Colon (tissue), 2 donors: ENCODE measurements at regions not wholly inside any gene's neighbourhood (a gene's known extent, or its start where the extent isn't known, plus 50 kb on each side); places are given as distances from the start of the nearest gene placed in this dataset.

ENCODE experiments used
- FAIRE-seq: peaks from 2 replicates; lab custom pipeline; 2012; peaks lifted over from hg19 to GRCh38; lab: Jason Lieb, UNC
- donor health status: control.
- donor health status: control.

GRCh38 chr2:5955921-5956320, 263.7 kb downstream of the SOX11 start:
- FAIRE-seq = no peak

GRCh38 chr2:5959836-5960820, 267.9 kb downstream of the SOX11 start:
- no peak for FAIRE-seq

- FAIRE-seq = no peak
These were observed 275.3 kb downstream of the SOX11 start for GRCh38 chr2:5967506-5967905.

GRCh38 chr2:5969303-5969702, 277.1 kb downstream of the SOX11 start:
- no peak for FAIRE-seq

GRCh38 chr2:5970347-5970746, 278.2 kb downstream of the SOX11 start:
- FAIRE-seq = no peak

GRCh38 chr2:5974477-5974876, 282.3 kb downstream of the SOX11 start:
- FAIRE-seq = no peak

- FAIRE-seq = no peak
These were observed 283.2 kb downstream of the SOX11 start for GRCh38 chr2:5975401-5975800.

- FAIRE-seq = no peak
These were observed 284.4 kb downstream of the SOX11 start for GRCh38 chr2:5976531-5977065.

GRCh38 chr2:5977477-5977876, 285.3 kb downstream of the SOX11 start:
- FAIRE-seq = no peak

- FAIRE-seq = no peak
These were observed 286.1 kb downstream of the SOX11 start for GRCh38 chr2:5978131-5978751.

GRCh38 chr2:5980450-5981190, 288.4 kb downstream of the SOX11 start:
- FAIRE-seq = no peak

GRCh38 chr2:5982193-5982902, 290.2 kb downstream of the SOX11 start:
- no peak for FAIRE-seq

- FAIRE-seq = no peak
These were observed 290.7 kb downstream of the SOX11 start for GRCh38 chr2:5982903-5983265.

GRCh38 chr2:5983511-5984272, 291.5 kb downstream of the SOX11 start:
- FAIRE-seq = no peak

- no peak for FAIRE-seq
These were observed 292.1 kb downstream of the SOX11 start for GRCh38 chr2:5984273-5984655.

- no peak for FAIRE-seq
These were observed 292.8 kb downstream of the SOX11 start for GRCh38 chr2:5984946-5985345.

- no peak for FAIRE-seq
These were observed 293.6 kb downstream of the SOX11 start for GRCh38 chr2:5985536-5986385.

GRCh38 chr2:5986801-5987787, 294.9 kb downstream of the SOX11 start:
- no peak for FAIRE-seq

- no peak for FAIRE-seq
These were observed 295.9 kb downstream of the SOX11 start for GRCh38 chr2:5988120-5988519.
